Activated CD8-positive, alpha-beta memory T cell treated with anti-CD3 and anti-CD28 coated beads, Interleukin-2, amount 10 ng/mL, durations not matched to agents 7 days and 5 days (primary cell): ENCODE measurements at regions not wholly inside any gene's neighbourhood (a gene's known extent, or its start where the extent isn't known, plus 50 kb on each side); places are given as distances from the start of the nearest gene placed in this dataset.
"Not testable (repeated sequence)": the region's sequence is repeated elsewhere in the genome, so short reads cannot be mapped to it uniquely, and the experiment has no call there.

ENCODE experiments used
- ATAC-seq: fragments of 150-1000 bp; cut with Tn5 transposase; one replicate; pipeline ENCODE4 v1.10.0; 2021; ENCODE audit warnings: moderate library complexity
- CTCF ChIA-PET: fragments of 350-600 bp; sonication (Branson Sonifier 250); formaldehyde crosslinking; loops from one replicate; lab custom pipeline; 2021; ENCODE audit warnings: antibody characterized with exemption; lab: Charles Lee
- DNase-seq: peaks from one replicate; pipeline ENCODE4 v3.0.0-alpha.2; 2020
- H3K27ac Mint-ChIP-seq: one replicate; pipeline ENCODE4 v1.8.0; 2021; ENCODE audit warnings: mild to moderate bottlenecking, mixed read lengths
- H3K27me3 Mint-ChIP-seq: one replicate; pipeline ENCODE4 v1.8.0; 2021; ENCODE audit warnings: mixed read lengths
- H3K36me3 Mint-ChIP-seq: one replicate; pipeline ENCODE4 v1.8.0; 2021; ENCODE audit warnings: mild to moderate bottlenecking, mixed read lengths
- H3K4me1 Mint-ChIP-seq: one replicate; pipeline ENCODE4 v1.8.0; 2021; ENCODE audit warnings: mixed read lengths
- H3K4me3 Mint-ChIP-seq: one replicate; pipeline ENCODE4 v1.8.0; 2021; ENCODE audit warnings: mild to moderate bottlenecking, moderate library complexity, mixed read lengths
- H3K9me3 Mint-ChIP-seq: one replicate; pipeline ENCODE4 v1.8.0; 2022; ENCODE audit warnings: low read depth, mixed read lengths

DNA sequence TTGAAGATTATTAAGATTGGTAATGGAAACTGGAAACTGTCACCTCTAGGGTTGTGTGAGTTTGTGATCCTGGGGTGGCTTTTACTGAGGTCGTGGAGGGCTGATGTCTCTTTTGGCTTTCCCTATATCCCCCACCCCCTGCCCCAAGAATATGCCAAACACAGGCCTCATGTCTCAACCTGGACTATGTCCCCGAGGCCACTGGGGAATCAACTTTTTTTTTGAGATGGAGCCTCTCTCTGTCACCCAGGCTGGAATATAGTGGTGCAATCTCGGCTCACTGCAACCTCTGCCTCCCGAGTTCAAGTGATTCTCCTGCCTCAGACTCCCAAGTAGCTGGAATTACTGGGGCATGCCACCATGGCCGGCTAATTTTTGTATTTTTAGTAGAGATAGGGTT lies 83.3 kb upstream of the RALGAPA2 start:
- Mint-ChIP-seq H3K4me1 (no peaks in the 10 kb centered on the region), H3K36me3 (no peaks in the 10 kb centered on the region), H3K9me3 (no peaks in the 10 kb centered on the region), H3K27ac (no peak overlapping the region), H3K4me3 (no peak overlapping the region), H3K27me3 (peaks cover 2% of the 10 kb centered on the region)
- CTCF ChIA-PET: no interaction called here
- ATAC-seq: no peak
- DNase-seq: no peak

- Mint-ChIP-seq H3K4me1 (no peaks in the 10 kb centered on the region), H3K4me3 (no peak overlapping the region), H3K36me3 (no peaks in the 10 kb centered on the region), H3K27ac (no peak overlapping the region), H3K9me3 (no peaks in the 10 kb centered on the region), H3K27me3 (peaks cover 2% of the 10 kb centered on the region)
- ATAC-seq (no peak), DNase-seq (no peak)
- CTCF ChIA-PET: no interaction called here
Measured at GRCh38 chr20:20795119-20795518, 82.7 kb upstream of the RALGAPA2 start.

GRCh38 chr20:20793591-20793990 lies 81.1 kb upstream of the RALGAPA2 start:
- no peaks in the 10 kb centered on the region for H3K4me1 Mint-ChIP-seq
- CTCF ChIA-PET: no interaction called here
- H3K4me3 Mint-ChIP-seq: no peak overlapping the region
- H3K27me3 Mint-ChIP-seq: peaks cover 2% of the 10 kb centered on the region
- DNase-seq (no peak), ATAC-seq (no peak)
- H3K36me3 Mint-ChIP-seq: no peaks in the 10 kb centered on the region
- no peak overlapping the region for H3K27ac Mint-ChIP-seq
- no peaks in the 10 kb centered on the region for H3K9me3 Mint-ChIP-seq

DNA sequence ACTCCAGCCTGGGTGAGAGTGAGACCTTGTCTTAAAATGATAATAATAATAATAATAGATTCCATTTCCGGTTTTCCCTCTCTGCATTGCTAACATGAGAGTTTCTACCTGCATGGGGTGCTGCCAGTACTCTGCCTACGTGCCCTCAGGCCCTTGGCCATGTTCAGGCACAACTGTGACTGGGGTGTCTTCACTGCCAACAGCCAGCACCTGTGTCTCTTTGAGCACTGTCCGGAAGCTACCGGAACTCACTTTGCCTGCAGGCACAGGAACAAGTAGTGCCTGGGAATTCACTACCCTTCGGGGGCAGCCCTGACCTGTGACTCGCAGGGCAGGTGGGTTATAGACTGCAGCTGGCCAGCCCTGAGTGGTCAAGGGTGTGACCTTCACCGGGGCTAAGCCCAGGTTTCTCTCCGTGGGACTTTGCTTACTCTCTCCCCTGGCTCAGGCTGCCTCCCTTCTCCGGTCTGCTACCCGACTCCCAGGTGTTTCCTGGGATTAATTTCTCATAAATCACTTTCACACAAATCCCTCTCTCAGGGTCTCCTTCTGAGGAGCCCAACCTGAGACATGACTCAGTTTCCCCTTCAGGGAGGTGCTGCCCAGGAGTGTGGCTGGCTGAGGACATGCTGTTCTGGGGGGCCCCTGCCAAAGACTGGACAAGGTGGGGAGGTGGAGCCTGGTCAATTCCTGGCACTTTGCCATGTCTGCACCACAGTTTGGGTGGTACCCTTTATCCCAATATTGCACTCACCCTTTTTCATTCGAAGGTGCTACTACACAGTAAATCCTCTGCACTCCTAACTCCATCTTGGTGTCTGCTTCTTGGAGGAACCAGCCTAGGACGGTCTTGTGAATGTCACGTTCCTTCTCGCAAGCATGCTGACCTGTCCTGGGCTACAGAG lies 79.5 kb upstream of the RALGAPA2 start:
- DNase-seq (no peak), ATAC-seq (no peak)
- peaks cover 2% of the 10 kb centered on the region for H3K27me3 Mint-ChIP-seq
- no peaks in the 10 kb centered on the region for H3K4me1 Mint-ChIP-seq
- peaks cover 2% of the 10 kb centered on the region for H3K9me3 Mint-ChIP-seq
- H3K4me3 Mint-ChIP-seq: no peak overlapping the region
- CTCF ChIA-PET: no interaction called here
- H3K27ac Mint-ChIP-seq: no peak overlapping the region
- H3K36me3 Mint-ChIP-seq: no peaks in the 10 kb centered on the region

DNA sequence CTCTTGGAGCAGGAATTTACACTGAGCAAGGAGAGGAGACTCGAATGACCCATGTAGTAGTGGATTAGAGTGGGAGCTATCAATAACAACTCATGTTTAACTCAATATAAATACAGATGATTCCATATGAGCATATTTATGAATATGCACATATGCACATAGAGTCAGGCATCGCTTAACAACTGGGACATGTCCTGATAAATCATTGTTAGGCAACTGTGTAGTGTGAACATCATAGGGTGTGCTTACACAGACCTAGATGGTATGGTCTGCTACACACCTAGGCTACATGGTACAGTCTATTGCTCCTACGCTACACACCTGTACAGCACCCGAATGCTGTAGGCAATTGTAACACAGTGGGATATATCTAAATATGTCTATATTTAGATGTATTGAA lies 75.9 kb upstream of the RALGAPA2 start:
- H3K4me3 Mint-ChIP-seq: no peak overlapping the region
- no peaks in the 10 kb centered on the region for H3K36me3 Mint-ChIP-seq
- H3K27me3 Mint-ChIP-seq: no peaks in the 10 kb centered on the region
- CTCF ChIA-PET: no interaction called here
- DNase-seq (no peak), ATAC-seq (no peak)
- peaks cover 2% of the 10 kb centered on the region for H3K9me3 Mint-ChIP-seq
- H3K27ac Mint-ChIP-seq: no peak overlapping the region
- no peaks in the 10 kb centered on the region for H3K4me1 Mint-ChIP-seq

- no peaks in the 10 kb centered on the region for H3K36me3 Mint-ChIP-seq
- H3K9me3 Mint-ChIP-seq: peaks cover 2% of the 10 kb centered on the region
- no peak overlapping the region for H3K4me3 Mint-ChIP-seq
- H3K4me1 Mint-ChIP-seq: no peaks in the 10 kb centered on the region
- no peak overlapping the region for H3K27ac Mint-ChIP-seq
- no peak for ATAC-seq
- CTCF ChIA-PET: no interaction called here
- DNase-seq: no peak
- H3K27me3 Mint-ChIP-seq: no peaks in the 10 kb centered on the region
Measured at GRCh38 chr20:20786428-20786827, 74.0 kb upstream of the RALGAPA2 start.

GRCh38 chr20:20785226-20785625 lies 72.8 kb upstream of the RALGAPA2 start:
- H3K36me3 Mint-ChIP-seq: no peaks in the 10 kb centered on the region
- no peak for ATAC-seq
- no peak overlapping the region for H3K4me3 Mint-ChIP-seq
- H3K27me3 Mint-ChIP-seq: peaks cover under 1% of the 10 kb centered on the region
- CTCF ChIA-PET: no interaction called here
- H3K27ac Mint-ChIP-seq: no peak overlapping the region
- H3K4me1 Mint-ChIP-seq: no peaks in the 10 kb centered on the region
- DNase-seq: no peak
- peaks cover 2% of the 10 kb centered on the region for H3K9me3 Mint-ChIP-seq

- H3K27ac Mint-ChIP-seq, CTCF ChIA-PET, H3K36me3 Mint-ChIP-seq: not testable (repeated sequence)
Measured at GRCh38 chr20:20784450-20784849, 72.0 kb upstream of the RALGAPA2 start.

GRCh38 chr20:20783450-20783849 lies 71.0 kb upstream of the RALGAPA2 start:
- CTCF ChIA-PET: no interaction called here
- Mint-ChIP-seq H3K4me1 (no peaks in the 10 kb centered on the region), H3K27me3 (peaks cover 8% of the 10 kb centered on the region), H3K27ac (no peak overlapping the region), H3K4me3 (no peak overlapping the region), H3K9me3 (peaks cover 2% of the 10 kb centered on the region), H3K36me3 (no peaks in the 10 kb centered on the region)
- DNase-seq: no peak
- ATAC-seq: no peak

More at GRCh38 chr20:20784450-20784849, 72.0 kb upstream of the RALGAPA2 start:
- H3K27me3 Mint-ChIP-seq, DNase-seq, H3K4me3 Mint-ChIP-seq, H3K9me3 Mint-ChIP-seq, ATAC-seq, H3K4me1 Mint-ChIP-seq: not testable (repeated sequence)

DNA sequence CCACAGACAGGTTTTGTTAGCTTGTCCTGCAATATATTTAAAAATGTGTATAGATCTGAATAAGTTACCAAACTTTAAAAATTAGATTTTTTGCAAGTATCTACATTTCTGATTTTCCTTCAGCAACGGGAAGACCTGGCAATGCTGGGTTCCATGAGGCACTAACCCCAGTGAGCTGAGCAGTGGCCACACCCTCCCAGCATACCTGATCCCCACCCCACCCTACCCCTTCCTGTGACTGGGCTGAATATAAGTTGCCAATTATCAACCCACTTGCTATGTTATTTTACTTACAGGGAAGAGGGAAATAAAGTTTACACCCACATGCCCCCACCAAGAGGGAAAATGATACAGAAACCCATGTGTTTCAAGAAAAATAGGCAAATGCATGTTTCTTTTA lies 70.3 kb upstream of the RALGAPA2 start:
- DNase-seq (no peak), ATAC-seq (no peak)
- peaks cover 2% of the 10 kb centered on the region for H3K9me3 Mint-ChIP-seq
- H3K27ac Mint-ChIP-seq: no peak overlapping the region
- CTCF ChIA-PET: no interaction called here
- no peaks in the 10 kb centered on the region for H3K36me3 Mint-ChIP-seq
- H3K4me1 Mint-ChIP-seq: no peaks in the 10 kb centered on the region
- no peak overlapping the region for H3K4me3 Mint-ChIP-seq
- H3K27me3 Mint-ChIP-seq: peaks cover 9% of the 10 kb centered on the region

GRCh38 chr20:20782231-20782630 lies 69.8 kb upstream of the RALGAPA2 start:
- CTCF ChIA-PET: no interaction called here
- Mint-ChIP-seq H3K9me3 (peaks cover under 1% of the 10 kb centered on the region), H3K27me3 (peaks cover 13% of the 10 kb centered on the region), H3K4me1 (no peaks in the 10 kb centered on the region), H3K36me3 (no peaks in the 10 kb centered on the region), H3K4me3 (no peak overlapping the region), H3K27ac (no peak overlapping the region)
- ATAC-seq (no peak), DNase-seq (no peak)

DNA sequence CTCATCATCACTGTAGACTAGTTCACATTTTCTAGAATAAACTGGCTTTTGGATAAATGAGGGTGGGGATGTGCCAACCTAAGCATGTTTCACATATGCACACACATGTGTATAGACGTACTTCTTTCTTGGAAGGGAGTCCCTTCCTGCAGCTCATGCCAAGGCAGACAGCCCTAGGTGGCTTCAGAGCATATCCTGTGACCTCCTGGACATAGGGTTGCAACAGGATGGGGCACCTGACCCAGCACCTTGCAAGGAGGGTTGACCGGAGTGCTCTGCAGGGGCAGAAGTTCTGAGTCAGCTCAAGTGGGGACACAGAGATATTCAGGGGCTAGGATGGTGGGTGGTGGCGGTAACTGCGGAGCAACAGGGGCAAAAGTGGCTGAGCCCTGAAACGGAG lies 68.6 kb upstream of the RALGAPA2 start:
- Mint-ChIP-seq H3K9me3 (no peaks in the 10 kb centered on the region), H3K4me3 (no peak overlapping the region), H3K27me3 (peaks cover 16% of the 10 kb centered on the region), H3K36me3 (no peaks in the 10 kb centered on the region), H3K27ac (no peak overlapping the region), H3K4me1 (no peaks in the 10 kb centered on the region)
- CTCF ChIA-PET: no interaction called here
- ATAC-seq (no peak), DNase-seq (no peak)

- DNase-seq (no peak), ATAC-seq (peak; percentile 20)
- Mint-ChIP-seq H3K9me3 (no peaks in the 10 kb centered on the region), H3K27ac (no peak overlapping the region), H3K4me1 (no peaks in the 10 kb centered on the region), H3K4me3 (no peak overlapping the region), H3K27me3 (peaks cover 16% of the 10 kb centered on the region), H3K36me3 (no peaks in the 10 kb centered on the region)
- CTCF ChIA-PET: no interaction called here
Measured at GRCh38 chr20:20780127-20780824, 67.8 kb upstream of the RALGAPA2 start.

- Mint-ChIP-seq H3K4me1 (no peaks in the 10 kb centered on the region), H3K9me3 (no peaks in the 10 kb centered on the region), H3K4me3 (no peak overlapping the region), H3K36me3 (no peaks in the 10 kb centered on the region), H3K27ac (no peak overlapping the region), H3K27me3 (peaks cover 16% of the 10 kb centered on the region)
- no peak for DNase-seq
- CTCF ChIA-PET: no interaction called here
- ATAC-seq: no peak
Measured at GRCh38 chr20:20778676-20779075, 66.2 kb upstream of the RALGAPA2 start.
